Natural killer cell (primary cell): ENCODE measurements at regions not wholly inside any gene's neighbourhood (a gene's known extent, or its start where the extent isn't known, plus 50 kb on each side); places are given as distances from the start of the nearest gene placed in this dataset.

Experiments
- ATAC-seq, 3 donors: fragments of 150-1000 bp in 2 of 3; fragments of 200-7000 bp in 1 of 3; cut with Tn5 transposase; 1 replicate in 1 of 3; 2 replicates in 2 of 3; pipeline ENCODE4 v1.10.0; 2021; ENCODE audit warnings: mild to moderate bottlenecking in 2 of 3, moderate library complexity in 2 of 3
- DNase-seq, 2 donors: peaks; one replicate each; pipeline versions ENCODE4 v3.0.0 to v3.0.0-alpha.2; 2013 to 2021; ENCODE audit warnings: mixed read lengths in 1 of 2
- H3K27ac ChIP-seq: one replicate; pipeline ENCODE4 v1.5.1; 2013; ENCODE audit warnings: mild to moderate bottlenecking, low read length
- H3K27me3 ChIP-seq: one replicate; pipeline ENCODE4 v1.6.1; 2013; ENCODE audit warnings: low read length; ENCODE audit not compliant: control insufficient read depth, insufficient read depth
- H3K36me3 ChIP-seq: one replicate; pipeline ENCODE4 v1.6.1; 2013; ENCODE audit warnings: low read length; ENCODE audit not compliant: control insufficient read depth, insufficient read depth
- H3K4me1 ChIP-seq: one replicate; pipeline ENCODE4 v1.6.1; 2013; ENCODE audit warnings: low read length; ENCODE audit not compliant: control insufficient read depth, insufficient read depth
- H3K4me3 ChIP-seq: one replicate; pipeline ENCODE4 v1.5.1; 2013; ENCODE audit warnings: low read length
- H3K9me3 ChIP-seq: one replicate; pipeline ENCODE4 v1.6.1; 2013; ENCODE audit warnings: low read length; ENCODE audit not compliant: control insufficient read depth, insufficient read depth
- H3K27ac Mint-ChIP-seq, 2 donors: one replicate each; pipeline ENCODE4 v1.8.0; 2022; ENCODE audit warnings: mild to moderate bottlenecking in 2 of 2, mixed read lengths in 2 of 2, moderate library complexity in 1 of 2
- H3K27me3 Mint-ChIP-seq, 2 donors: one replicate each; pipeline ENCODE4 v1.8.0; 2022; ENCODE audit warnings: low read depth in 2 of 2, mixed read lengths in 2 of 2
- H3K36me3 Mint-ChIP-seq: one replicate; pipeline ENCODE4 v1.8.0; 2022; ENCODE audit warnings: mixed read lengths
- H3K4me1 Mint-ChIP-seq, 2 donors: one replicate each; pipeline ENCODE4 v1.8.0; 2022; ENCODE audit warnings: mixed read lengths in 2 of 2
- H3K4me3 Mint-ChIP-seq: one replicate; pipeline ENCODE4 v1.8.0; 2022; ENCODE audit warnings: mild to moderate bottlenecking, moderate library complexity, mixed read lengths
- H3K9me3 Mint-ChIP-seq, 2 donors: one replicate each; pipeline ENCODE4 v1.8.0; 2022; ENCODE audit warnings: mixed read lengths in 2 of 2
- CTCF ChIP-seq: fragments of 200-600 bp; IDR thresholded peaks from one replicate; pipeline ENCODE4 v1.8.0; 2022; ENCODE audit warnings: antibody characterized with exemption
- WGBS: methylation state at CpG from one replicate; pipeline ENCODE4 v1.1.7; 2013; ENCODE audit warnings: missing lambda C conversion rate; ENCODE audit not compliant: insufficient coverage; 5-methylcytosine and 5-hydroxymethylcytosine counted together
- intact Hi-C: fragments of 100-400 bp; cut with micrococcal nuclease; formaldehyde crosslinking; loops from one replicate; pipeline ENCODE4 v1.14.2; 2022

GRCh38 chr12:75813072-75813471 is 218.5 kb downstream of the PHLDA1 start:
- no peaks in the 10 kb centered on the region for H3K27me3 ChIP-seq
- no peak overlapping the region for H3K27ac Mint-ChIP-seq
- H3K4me1 Mint-ChIP-seq, result no peaks in the 10 kb centered on the region
- H3K4me3 ChIP-seq, result no peak overlapping the region
- peaks cover 12 to 17% of the 10 kb centered on the region in 2 donors for H3K27me3 Mint-ChIP-seq
- ATAC-seq (no peak), DNase-seq (no peak)
- no peaks in the 10 kb centered on the region for H3K36me3 Mint-ChIP-seq
- no peaks in the 10 kb centered on the region for H3K9me3 ChIP-seq
- WGBS, result no CpG with 5 or more reads among the region's 1 CpG
- H3K27ac ChIP-seq, result no peak overlapping the region
- TF ChIP-seq CTCF, result no peak
- intact Hi-C loops, result no loop called here
- H3K4me1 ChIP-seq, result no peaks in the 10 kb centered on the region
- H3K36me3 ChIP-seq, result no peaks in the 10 kb centered on the region
- no peaks in the 10 kb centered on the region for H3K9me3 Mint-ChIP-seq
- H3K4me3 Mint-ChIP-seq, result no peak overlapping the region

GRCh38 chr12:75812271-75813018 is 219.1 kb downstream of the PHLDA1 start:
- ATAC-seq, result no peak
- Mint-ChIP-seq H3K27ac (no peak overlapping the region), H3K4me3 (no peak overlapping the region), H3K4me1 (no peaks in the 10 kb centered on the region), H3K27me3 (peaks cover 12 to 17% of the 10 kb centered on the region in 2 donors), H3K36me3 (no peaks in the 10 kb centered on the region), H3K9me3 (no peaks in the 10 kb centered on the region)
- Histone ChIP-seq H3K9me3 (no peaks in the 10 kb centered on the region), H3K27ac (no peak overlapping the region), H3K4me3 (no peak overlapping the region), H3K27me3 (no peaks in the 10 kb centered on the region), H3K36me3 (no peaks in the 10 kb centered on the region), H3K4me1 (no peaks in the 10 kb centered on the region)
- intact Hi-C loops, result no loop called here
- no peak for TF ChIP-seq CTCF
- 75% methylated on average over 9 of the region's 9 CpGs for WGBS
- DNase-seq, result no peak

DNA sequence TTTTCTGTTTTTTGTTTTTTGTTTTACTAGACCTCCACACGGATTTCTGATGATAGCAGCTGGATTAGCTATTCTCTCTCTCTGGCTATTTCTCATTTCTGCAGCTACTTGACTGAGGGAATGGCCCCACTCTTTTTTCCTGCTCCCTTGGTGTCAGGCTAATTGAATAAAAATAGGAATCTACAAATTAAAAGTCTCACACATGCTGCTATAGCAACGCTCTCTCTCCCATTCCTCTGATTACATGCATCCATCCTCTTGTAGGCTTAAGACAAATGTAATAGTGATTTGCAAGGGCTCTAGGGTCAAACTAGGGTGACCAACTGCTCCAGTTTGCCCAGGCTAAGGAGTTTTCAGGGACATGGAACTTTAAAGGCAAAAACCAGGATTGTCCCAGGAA is 221.8 kb downstream of the PHLDA1 start:
- no peaks in the 10 kb centered on the region for H3K36me3 ChIP-seq
- no peak overlapping the region for H3K27ac Mint-ChIP-seq
- ATAC-seq (no peak), DNase-seq (no peak)
- no peak overlapping the region for H3K4me3 Mint-ChIP-seq
- no peaks in the 10 kb centered on the region for H3K4me1 ChIP-seq
- WGBS, result 94% methylated on average over 2 of the region's 2 CpGs
- H3K9me3 Mint-ChIP-seq, result no peaks in the 10 kb centered on the region
- intact Hi-C loops, result no loop called here
- H3K9me3 ChIP-seq, result no peaks in the 10 kb centered on the region
- H3K27me3 ChIP-seq, result no peaks in the 10 kb centered on the region
- no peak overlapping the region for H3K27ac ChIP-seq
- peaks cover 17 to 23% of the 10 kb centered on the region in 2 donors for H3K27me3 Mint-ChIP-seq
- H3K4me1 Mint-ChIP-seq, result no peaks in the 10 kb centered on the region
- H3K36me3 Mint-ChIP-seq, result no peaks in the 10 kb centered on the region
- no peak overlapping the region for H3K4me3 ChIP-seq
- no peak for TF ChIP-seq CTCF

DNA sequence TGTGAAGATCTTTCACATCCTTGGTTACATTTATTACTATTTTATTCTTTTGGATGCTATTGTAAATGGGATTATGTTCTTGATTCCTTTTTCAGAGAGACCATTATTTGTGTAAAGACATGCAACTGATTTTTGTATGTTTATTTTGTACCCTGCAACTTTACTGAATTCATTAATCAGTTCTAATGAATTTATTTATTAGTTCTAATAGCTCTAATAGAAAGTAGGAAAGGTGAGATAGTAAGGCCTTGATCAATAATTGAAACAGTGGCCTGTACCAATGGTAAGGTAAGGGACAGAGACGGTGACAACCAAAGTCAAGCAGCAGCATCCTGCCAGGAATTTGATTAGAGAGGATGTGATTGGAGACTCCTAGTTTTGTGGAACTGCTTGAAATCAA is 224.1 kb downstream of the PHLDA1 start:
- WGBS, result 100% methylated on average over 1 of the region's 1 CpG

More for the DNA sequence above, 224.1 kb downstream of the PHLDA1 start:
- ATAC-seq (no peak), DNase-seq (no peak)
- intact Hi-C loops, result no loop called here
- Mint-ChIP-seq H3K27me3 (peaks cover 17 to 26% of the 10 kb centered on the region in 2 donors), H3K36me3 (no peaks in the 10 kb centered on the region), H3K9me3 (no peaks in the 10 kb centered on the region), H3K27ac (no peak overlapping the region), H3K4me1 (no peaks in the 10 kb centered on the region), H3K4me3 (no peak overlapping the region)
- Histone ChIP-seq H3K9me3 (no peaks in the 10 kb centered on the region), H3K27me3 (no peaks in the 10 kb centered on the region), H3K27ac (no peak overlapping the region), H3K4me1 (no peaks in the 10 kb centered on the region), H3K36me3 (no peaks in the 10 kb centered on the region), H3K4me3 (no peak overlapping the region)
- no peak for TF ChIP-seq CTCF
